Gastroesophageal sphincter (tissue), 3 donors: ENCODE measurements at regions not wholly inside any gene's neighbourhood (a gene's known extent, or its start where the extent isn't known, plus 50 kb on each side); places are given as distances from the start of the nearest gene placed in this dataset.
A peak's percentile ranks its signal among the peaks of the same experiment; 100 is the strongest.

Experiments
- POLR2A ChIP-seq, 2 donors: fragments of 450-650 bp; IDR thresholded peaks; one replicate each; pipeline ENCODE4 v1.6.1; 2017; ENCODE audit warnings: antibody characterized with exemption in 2 of 2, mild to moderate bottlenecking in 2 of 2, moderate library complexity in 1 of 2
- TF ChIP-seq, protein P1 (sequence below), 4 experiments: fragments of 200-600 bp in 2 of 4; fragments of 450-650 bp in 2 of 4; sonication (generic) in 1 of 4; IDR thresholded peaks; one replicate each; pipeline ENCODE4 v1.5.1; 2017 to 2019; ENCODE audit warnings: antibody characterized with exemption in 4 of 4, mild to moderate bottlenecking in 2 of 4, moderate library complexity in 2 of 4

DNA sequence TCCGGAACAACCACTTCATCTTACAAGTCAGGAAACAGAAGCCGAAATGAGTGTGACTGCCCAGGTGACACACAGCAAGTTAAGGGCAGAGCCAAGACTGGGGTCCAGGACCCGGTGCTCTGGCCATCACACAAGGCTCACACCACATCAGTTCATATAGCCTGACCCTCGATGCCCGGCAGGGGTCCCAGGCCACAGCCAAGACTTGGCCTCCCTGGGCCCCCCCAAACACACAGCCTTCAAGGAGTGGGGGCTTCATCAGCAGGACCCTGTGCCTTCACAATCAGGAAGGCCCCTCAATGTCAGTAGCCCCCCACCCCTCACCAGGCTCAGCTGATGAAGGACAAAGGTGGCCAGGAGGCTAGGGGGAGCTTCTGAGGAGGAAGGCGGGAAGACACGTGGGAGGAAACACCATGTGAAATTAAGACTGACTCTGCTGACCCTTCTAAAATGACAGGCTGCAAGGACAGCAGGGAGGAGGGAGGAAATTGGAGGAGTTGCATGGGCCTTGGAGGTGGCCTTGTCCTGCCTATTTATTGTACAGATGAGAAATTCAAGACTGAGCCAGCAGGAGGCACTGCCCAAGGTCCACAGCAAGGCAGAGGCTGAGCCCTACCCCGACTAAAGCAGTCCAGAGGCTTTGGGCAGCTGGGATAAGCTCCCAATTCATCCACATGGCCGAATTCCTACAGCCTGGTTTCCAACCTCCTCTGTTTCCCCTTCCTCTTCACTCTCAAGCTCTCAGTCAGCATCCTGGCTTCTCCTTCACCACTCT lies 216.1 kb upstream of the ZMIZ1 start:
- no peak for TF ChIP-seq POLR2A (IDR thresholded peaks at IDR 0.05)
- TF ChIP-seq, protein P1, sequence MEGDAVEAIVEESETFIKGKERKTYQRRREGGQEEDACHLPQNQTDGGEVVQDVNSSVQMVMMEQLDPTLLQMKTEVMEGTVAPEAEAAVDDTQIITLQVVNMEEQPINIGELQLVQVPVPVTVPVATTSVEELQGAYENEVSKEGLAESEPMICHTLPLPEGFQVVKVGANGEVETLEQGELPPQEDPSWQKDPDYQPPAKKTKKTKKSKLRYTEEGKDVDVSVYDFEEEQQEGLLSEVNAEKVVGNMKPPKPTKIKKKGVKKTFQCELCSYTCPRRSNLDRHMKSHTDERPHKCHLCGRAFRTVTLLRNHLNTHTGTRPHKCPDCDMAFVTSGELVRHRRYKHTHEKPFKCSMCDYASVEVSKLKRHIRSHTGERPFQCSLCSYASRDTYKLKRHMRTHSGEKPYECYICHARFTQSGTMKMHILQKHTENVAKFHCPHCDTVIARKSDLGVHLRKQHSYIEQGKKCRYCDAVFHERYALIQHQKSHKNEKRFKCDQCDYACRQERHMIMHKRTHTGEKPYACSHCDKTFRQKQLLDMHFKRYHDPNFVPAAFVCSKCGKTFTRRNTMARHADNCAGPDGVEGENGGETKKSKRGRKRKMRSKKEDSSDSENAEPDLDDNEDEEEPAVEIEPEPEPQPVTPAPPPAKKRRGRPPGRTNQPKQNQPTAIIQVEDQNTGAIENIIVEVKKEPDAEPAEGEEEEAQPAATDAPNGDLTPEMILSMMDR (IDR thresholded peaks at IDR 0.05), result peak in 1 of 4 experiments; percentile 13
